GM19397 (cell line): ENCODE measurements at regions not wholly inside any gene's neighbourhood (a gene's known extent, or its start where the extent isn't known, plus 50 kb on each side); places are given as distances from the start of the nearest gene placed in this dataset.
"Not testable (repeated sequence)": the region's sequence is repeated elsewhere in the genome, so short reads cannot be mapped to it uniquely, and the experiment has no call there.

Experiments
- ATAC-seq: cut with Tn5 transposase; IDR thresholded peaks from one replicate; pipeline ENCODE4 v1.9.1; 2021; ENCODE audit warnings: mild to moderate bottlenecking, moderate library complexity; ENCODE audit not compliant: unreplicated experiment

DNA sequence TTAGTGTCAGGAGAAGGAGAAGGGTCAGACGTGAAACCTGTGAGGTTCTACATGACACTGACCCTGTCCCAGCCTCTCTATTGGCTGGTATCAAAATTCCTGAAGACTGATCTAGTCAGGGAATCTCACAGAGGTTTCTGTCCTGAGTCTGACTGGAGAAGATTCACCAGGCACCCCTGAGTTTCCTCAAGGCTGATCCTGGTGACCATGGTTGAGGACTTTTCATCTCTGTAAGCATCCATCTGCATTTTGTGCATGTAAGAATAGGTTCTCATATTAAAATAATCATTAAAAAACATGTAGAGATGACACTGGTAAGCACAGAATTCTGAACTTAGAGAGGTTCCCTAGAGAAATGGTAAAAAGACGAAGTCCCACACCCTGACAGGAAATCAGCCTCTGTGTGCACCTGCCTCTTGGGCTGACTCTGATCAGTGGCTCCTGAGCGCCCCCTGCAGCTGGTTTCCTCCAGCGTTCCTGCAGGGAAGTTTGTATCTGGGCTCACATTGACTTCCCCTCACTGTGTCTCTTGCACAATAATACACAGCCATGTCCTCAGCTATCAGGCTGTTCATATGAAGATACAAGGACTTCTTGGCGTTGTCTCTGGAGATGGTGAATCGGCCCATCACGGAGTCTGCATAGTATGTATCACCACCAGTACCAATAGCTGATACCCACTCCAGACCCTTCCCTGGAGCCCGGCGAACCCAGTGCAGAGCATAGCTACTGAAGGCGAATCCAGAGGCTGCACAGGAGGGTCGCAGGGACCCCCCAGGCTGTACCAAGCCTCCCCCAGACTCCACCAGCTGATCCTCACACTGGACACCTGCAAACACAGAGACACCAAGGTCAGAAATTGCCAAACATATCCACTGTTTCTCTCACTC lies 991.9 kb downstream of the TMEM121 start:
- ATAC-seq = no peak

DNA sequence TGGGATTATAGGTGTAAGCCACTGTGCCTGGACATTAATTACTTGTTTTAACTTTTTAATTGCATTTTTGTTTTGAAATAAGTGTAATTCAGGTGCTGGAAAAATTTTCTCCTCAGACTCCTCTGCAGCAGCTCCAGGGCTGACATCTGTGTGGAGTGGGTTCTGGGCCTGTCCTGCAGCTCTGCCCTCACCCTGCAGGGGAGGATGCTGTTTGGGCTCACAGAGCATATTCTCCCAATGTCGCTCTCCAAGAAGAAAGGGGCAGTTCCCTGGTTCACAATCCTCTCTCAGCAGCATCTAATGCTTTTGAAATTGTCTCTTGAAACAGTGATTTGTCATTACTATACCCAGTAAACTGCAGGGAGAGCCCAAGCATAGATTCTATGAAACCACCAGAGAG lies 995.7 kb downstream of the TMEM121 start:
- not testable (repeated sequence) for ATAC-seq

GRCh38 chr14:106522990-106523389 lies 996.6 kb downstream of the TMEM121 start:
- ATAC-seq = no peak

- no peak for ATAC-seq
Observed at GRCh38 chr14:106528717-106529116, 1002.3 kb downstream of the TMEM121 start.

GRCh38 chr14:106530031-106530422 lies 1003.6 kb downstream of the TMEM121 start:
- no peak for ATAC-seq

DNA sequence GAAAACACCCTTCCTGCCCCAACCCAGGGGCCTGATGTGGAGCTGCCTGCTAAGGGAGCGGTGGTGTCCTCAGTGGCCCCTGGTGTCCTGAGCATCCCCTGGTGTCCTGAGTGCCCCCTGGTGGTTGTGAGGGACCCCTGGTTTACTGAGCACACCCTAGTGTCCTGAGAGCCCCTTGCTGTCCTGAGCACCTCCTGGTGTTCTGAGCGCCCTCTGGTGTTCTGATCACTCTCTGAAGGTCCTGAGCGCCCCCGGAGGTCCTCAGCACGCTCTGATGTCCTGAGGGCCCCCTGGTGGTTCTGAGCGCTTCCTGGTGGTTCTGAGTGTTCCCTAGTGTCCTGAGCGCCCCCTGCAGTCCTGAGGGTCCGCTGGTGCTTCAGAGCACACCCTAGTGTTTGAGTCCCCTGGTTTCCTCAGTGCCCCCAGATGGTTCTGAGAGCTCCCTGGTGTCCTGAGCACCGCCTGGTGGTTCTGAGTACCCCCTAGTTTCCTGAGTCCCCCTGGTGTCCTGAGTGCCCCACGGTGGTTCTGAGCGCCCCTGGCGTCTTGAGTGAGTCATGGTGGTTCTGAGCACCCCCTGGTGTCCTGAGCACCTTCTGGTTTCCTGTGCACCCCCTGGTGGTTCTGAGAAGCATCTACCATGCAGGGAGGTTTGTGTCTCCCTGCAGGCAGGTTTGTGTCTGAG lies 1004.2 kb downstream of the TMEM121 start:
- peak; percentile 78 for ATAC-seq

DNA sequence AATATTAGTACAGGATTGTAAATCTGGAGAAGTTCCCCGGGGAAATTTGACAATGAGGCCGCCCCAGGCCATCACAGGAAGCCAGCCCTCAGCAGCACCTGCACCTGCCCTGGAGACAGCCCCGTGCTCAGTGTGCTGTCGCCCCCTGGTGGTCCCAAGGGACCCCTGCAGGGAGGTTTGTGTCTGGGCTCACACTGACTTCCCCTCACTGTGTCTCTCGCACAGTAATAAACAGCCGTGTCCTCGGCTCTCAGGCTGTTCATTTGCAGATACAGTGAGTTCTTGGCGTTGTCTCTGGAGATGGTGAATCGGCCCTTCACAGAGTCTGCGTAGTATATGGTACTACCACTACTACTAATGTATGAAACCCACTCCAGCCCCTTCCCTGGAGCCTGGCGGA lies 1011.2 kb downstream of the TMEM121 start:
- not testable (repeated sequence) for ATAC-seq

DNA sequence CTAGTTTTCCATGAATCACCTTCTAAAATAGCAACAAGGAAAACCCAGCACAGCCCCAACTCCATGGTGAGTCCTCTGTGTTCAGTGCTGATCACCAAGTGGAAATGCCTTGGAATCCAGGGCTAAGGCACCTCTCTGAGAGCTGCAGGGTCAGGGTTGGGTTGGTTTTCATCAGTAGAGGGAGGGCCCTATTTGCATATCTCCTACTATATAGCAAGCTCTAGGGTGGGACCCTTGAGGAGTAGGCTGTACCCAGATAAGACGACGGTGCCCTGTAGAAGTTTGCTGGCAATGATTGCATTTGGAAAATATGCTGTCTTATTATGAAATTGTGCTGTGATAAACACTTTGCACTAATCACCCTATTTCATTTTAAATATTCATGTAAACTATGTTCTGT lies 1011.8 kb downstream of the TMEM121 start:
- ATAC-seq = no peak

DNA sequence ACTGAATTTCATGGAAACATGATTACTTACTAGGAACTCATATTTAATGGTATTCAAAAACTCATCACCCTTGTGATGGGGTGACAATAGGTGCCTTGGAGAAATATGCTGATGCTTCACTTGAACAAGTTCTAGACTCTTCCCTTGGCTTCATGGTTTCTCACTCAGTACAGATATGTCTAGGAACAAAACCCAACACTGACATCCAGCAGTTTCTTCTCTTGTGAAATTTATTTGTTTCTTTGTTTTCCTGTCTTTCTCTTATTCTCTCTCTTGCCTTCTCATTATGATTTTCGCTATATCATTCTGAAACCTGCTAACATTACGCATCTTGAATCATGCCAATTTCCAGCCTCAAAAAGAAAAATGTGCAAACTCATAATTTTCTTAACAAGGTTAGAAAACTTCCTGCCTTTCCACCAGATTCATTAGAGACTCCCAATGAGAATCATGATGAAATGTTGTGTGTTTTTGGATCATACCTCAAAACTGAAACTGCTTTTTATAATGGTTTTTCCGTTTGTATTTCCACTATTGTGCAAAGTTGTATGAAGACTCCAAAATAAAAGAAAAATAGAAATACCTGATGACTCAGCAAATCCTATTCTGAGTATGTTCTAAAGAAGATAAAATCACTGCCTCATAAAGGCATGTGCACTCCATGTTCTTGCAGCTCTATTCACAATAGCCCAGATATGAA lies 1021.5 kb downstream of the TMEM121 start:
- ATAC-seq = no peak

DNA sequence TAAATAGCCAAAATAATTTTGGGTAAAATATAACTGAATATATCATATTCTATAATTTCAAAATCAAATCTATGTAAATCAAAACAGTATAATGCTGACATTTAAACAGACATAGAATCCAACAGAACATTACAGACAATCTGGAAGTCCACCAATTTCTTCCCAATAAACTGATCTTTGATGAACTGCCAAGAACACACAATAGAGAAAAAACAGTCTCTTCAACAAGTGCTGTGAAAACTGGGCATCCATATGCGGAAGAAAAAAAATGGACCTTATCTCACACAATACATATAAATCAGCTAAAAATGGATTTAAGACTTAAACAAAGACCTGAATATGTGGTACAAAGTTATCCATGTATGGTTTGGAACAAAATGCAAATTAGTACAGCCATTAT lies 1022.7 kb downstream of the TMEM121 start:
- ATAC-seq = no peak

DNA sequence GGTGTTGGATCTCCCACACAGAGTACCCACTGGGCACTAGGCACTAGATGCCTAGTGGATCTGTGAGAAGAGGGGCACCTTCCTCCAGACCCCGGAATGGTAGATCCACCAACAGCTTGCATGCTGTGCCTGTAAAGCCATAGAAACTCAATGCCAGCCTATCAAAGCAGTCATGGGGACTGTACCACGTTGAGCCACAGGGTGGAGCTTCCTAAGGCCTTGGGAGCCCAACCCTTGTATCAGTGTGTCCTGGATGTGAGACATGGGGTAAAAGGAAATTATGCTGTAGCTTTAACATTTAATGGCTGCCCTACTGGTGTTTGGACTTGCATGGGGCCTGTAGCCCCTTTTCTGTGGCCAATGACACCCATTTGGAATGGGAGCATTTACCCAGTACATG lies 1024.9 kb downstream of the TMEM121 start:
- no peak for ATAC-seq

GRCh38 chr14:106556211-106556610 lies 1029.8 kb downstream of the TMEM121 start:
- ATAC-seq = not testable (repeated sequence)

- ATAC-seq = no peak
Observed at GRCh38 chr14:106556665-106557289, 1030.4 kb downstream of the TMEM121 start.

DNA sequence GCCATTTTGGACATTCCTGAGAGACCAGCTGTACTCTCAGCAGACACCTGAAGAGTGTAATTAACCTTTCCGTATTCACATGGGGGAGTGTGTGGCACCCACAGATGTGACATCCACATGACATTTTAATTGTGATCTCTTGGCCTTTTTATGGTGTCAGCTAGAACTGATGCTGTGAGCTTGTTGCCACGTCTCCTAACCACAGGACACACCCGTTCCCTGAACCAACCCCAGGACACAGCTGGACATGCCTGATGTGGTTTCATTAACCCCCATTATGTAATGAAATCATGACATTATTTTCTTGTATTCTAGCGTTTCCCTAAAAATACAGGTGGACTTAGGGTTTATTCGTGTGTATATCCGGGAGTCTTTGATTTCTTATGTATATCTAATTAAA lies 1036.1 kb downstream of the TMEM121 start:
- ATAC-seq = no peak

DNA sequence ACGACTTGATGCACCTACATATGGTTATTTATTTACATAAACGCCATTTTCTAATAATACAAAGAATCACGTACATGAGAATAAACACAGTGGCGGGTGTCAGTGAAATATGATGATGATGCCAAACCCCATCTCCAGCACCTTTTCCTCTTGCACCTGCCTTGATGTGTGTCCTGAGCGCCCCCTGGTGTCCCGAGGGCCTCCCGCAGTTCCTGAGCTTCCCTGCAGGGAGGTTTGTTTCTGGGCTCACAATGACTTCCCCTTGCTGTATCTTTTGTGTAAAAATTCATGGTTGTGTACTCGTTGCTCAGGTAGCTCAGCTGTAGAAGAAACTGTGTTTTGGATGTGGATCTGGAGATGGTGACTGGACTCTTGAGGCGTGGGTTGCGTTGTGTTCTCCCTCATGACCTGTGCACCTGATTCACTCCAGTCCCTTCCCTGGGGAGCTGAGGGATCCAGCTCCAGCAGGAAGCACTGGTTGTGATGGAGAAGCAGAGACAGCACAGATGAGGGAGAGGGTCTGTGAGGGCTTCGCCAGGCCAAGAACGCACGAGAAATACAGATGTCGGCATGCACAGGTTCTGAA lies 1037.8 kb downstream of the TMEM121 start:
- no peak for ATAC-seq

GRCh38 chr14:106578481-106578880 lies 1052.1 kb downstream of the TMEM121 start:
- no peak for ATAC-seq

- ATAC-seq = no peak
Observed at GRCh38 chr14:106579084-106579483, 1052.7 kb downstream of the TMEM121 start.

DNA sequence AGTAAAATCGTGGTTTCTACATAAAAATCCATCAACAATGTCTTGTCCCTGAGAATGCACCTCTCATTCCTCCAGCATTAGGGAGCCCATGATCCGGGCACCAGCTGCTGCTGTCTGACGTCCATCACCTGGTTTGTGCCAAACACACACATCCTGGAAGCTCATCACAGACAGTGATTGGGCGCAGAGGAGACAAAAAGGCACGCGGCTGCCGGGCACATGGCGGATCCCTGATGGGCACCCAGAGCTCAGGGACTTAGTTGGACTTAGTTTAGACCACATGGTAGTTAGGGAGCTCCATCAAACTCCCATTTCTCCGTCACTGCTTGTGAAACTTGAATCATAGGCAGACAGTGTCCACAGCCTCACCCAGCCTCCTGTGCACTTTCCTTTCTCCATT lies 1059.3 kb downstream of the TMEM121 start:
- no peak for ATAC-seq

DNA sequence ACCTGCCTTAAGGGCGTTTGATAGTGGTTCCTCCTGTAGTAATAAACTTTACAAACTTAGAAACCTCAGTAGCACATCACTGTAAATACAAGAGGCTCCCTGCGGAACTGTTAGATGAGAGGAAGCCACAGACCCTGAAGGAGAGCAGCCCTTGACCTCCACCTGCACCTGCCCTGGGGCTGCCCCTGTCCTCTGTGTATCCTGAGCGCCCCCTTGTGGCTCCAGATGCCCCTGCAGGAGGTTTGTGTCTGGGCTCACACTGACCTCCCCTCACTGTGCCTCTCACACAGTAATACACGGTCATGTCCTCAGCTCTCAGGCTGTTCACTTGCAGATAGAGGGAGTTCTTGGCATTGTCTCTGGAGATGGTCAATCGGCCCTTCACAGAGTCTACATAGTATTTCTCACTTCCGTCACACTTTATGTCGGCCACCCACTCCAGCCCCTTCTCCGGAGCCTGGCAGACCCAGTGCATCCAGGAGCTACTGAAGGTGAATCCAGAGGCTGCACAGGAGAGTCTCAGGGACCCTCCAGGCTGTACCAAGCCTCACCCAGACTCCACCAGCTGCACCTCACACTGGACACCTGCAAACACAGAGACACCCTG lies 1059.8 kb downstream of the TMEM121 start:
- no peak for ATAC-seq

- not testable (repeated sequence) for ATAC-seq
Observed at GRCh38 chr14:106591539-106591938, 1065.2 kb downstream of the TMEM121 start.
